ENCODE measurements at regions not wholly inside any gene's neighbourhood (a gene's known extent, or its start where the extent isn't known, plus 50 kb on each side); places are given as distances from the start of the nearest gene placed in this dataset.
"Not testable (repeated sequence)": the region's sequence is repeated elsewhere in the genome, so short reads cannot be mapped to it uniquely, and the experiment has no call there.

GRCh38 chr14:43297794-43298193, 1209.3 kb downstream of the FSCB start:
- H3K27ac ChIP-seq, result no peak overlapping the region
- 39 to 45% methylated on average over 1 of the region's 1 CpG for WGBS, 2 donors
- H3K9me3 ChIP-seq, result no peaks in the 10 kb centered on the region
- H3K4me3 ChIP-seq, result no peak overlapping the region
- H3K4me1 ChIP-seq, result no peaks in the 10 kb centered on the region
- no peaks in the 10 kb centered on the region for H3K27me3 ChIP-seq
- FAIRE-seq (no peak), ATAC-seq (no peak), DNase-seq (no peak)
- intact Hi-C loops (cut with DNase I), result no loop called here
- H3K36me3 ChIP-seq, result no peaks in the 10 kb centered on the region
- no peak for TF ChIP-seq CTCF (IDR thresholded peaks at IDR 0.05)

GRCh38 chr14:43296061-43296460, 1211.0 kb downstream of the FSCB start:
- H3K4me3 ChIP-seq; intact Hi-C loops (cut with DNase I); H3K9me3 ChIP-seq; DNase-seq; ATAC-seq; H3K27ac ChIP-seq; H3K27me3 ChIP-seq; H3K4me1 ChIP-seq; H3K36me3 ChIP-seq; FAIRE-seq: not testable (repeated sequence)
- WGBS, 2 donors, result 96 to 100% methylated on average over 2 of the region's 4 CpGs

GRCh38 chr14:43285575-43285974, 1221.5 kb downstream of the FSCB start:
- Histone ChIP-seq H3K9me3 (no peaks in the 10 kb centered on the region), H3K27me3 (no peaks in the 10 kb centered on the region), H3K36me3 (no peaks in the 10 kb centered on the region), H3K27ac (no peak overlapping the region), H3K4me1 (no peaks in the 10 kb centered on the region), H3K4me3 (no peak overlapping the region)
- intact Hi-C loops (cut with DNase I), result no loop called here
- DNase-seq, result no peak
- ATAC-seq, result no peak
- no peak for FAIRE-seq
- TF ChIP-seq CTCF (IDR thresholded peaks at IDR 0.05), result no peak

- TF ChIP-seq CTCF (IDR thresholded peaks at IDR 0.05), result no peak
- intact Hi-C loops (cut with DNase I), result no loop called here
- Histone ChIP-seq H3K4me3 (no peak overlapping the region), H3K27ac (no peak overlapping the region), H3K36me3 (no peaks in the 10 kb centered on the region), H3K4me1 (no peaks in the 10 kb centered on the region), H3K9me3 (no peaks in the 10 kb centered on the region), H3K27me3 (no peaks in the 10 kb centered on the region)
- FAIRE-seq, result no peak
- ATAC-seq, result no peak
- no peak for DNase-seq
- WGBS, 2 donors, result 72 to 76% methylated on average over 4 of the region's 4 CpGs
These were observed 1247.0 kb downstream of the FSCB start for GRCh38 chr14:43260056-43260455.

GRCh38 chr14:43258396-43258795, 1248.7 kb downstream of the FSCB start:
- 45 to 55% methylated on average over 2 of the region's 2 CpGs for WGBS, 2 donors
- H3K4me3 ChIP-seq, result no peak overlapping the region
- no peaks in the 10 kb centered on the region for H3K9me3 ChIP-seq
- no peaks in the 10 kb centered on the region for H3K4me1 ChIP-seq
- ATAC-seq (no peak), FAIRE-seq (no peak), DNase-seq (no peak)
- H3K36me3 ChIP-seq, result no peaks in the 10 kb centered on the region
- no peaks in the 10 kb centered on the region for H3K27me3 ChIP-seq
- no peak for TF ChIP-seq CTCF (IDR thresholded peaks at IDR 0.05)
- intact Hi-C loops (cut with DNase I), result no loop called here
- no peak overlapping the region for H3K27ac ChIP-seq

GRCh38 chr14:43256996-43257395, 1250.1 kb downstream of the FSCB start:
- H3K9me3 ChIP-seq; ATAC-seq; DNase-seq; H3K27ac ChIP-seq; FAIRE-seq; H3K4me1 ChIP-seq; H3K36me3 ChIP-seq; intact Hi-C loops (cut with DNase I); H3K27me3 ChIP-seq; H3K4me3 ChIP-seq: not testable (repeated sequence)
- 72 to 81% methylated on average over 5 of the region's 5 CpGs for WGBS, 2 donors

All from pancreas (tissue), 10 donors.